H1 (cell line): ENCODE measurements at regions not wholly inside any gene's neighbourhood (a gene's known extent, or its start where the extent isn't known, plus 50 kb on each side); places are given as distances from the start of the nearest gene placed in this dataset.

Experiments
- CTCF ChIA-PET: fragments of 300-600 bp; sonication (Branson Sonifier 250); formaldehyde crosslinking; loops from one replicate; lab custom pipeline; 2021; ENCODE audit not compliant: partially characterized antibody; lab: Charles Lee
- POLR2A ChIA-PET: fragments of 300-600 bp; sonication (Branson Sonifier 250); formaldehyde crosslinking; loops from one replicate; lab custom pipeline; 2021; ENCODE audit warnings: inconsistent platforms; ENCODE audit not compliant: partially characterized antibody; lab: Charles Lee
- DNase-seq, 2 experiments: peaks; one replicate each; pipeline versions ENCODE4 v3.0.0 to v3.0.0-alpha.2; 2010 to 2022; ENCODE audit warnings: low spot score in 2 of 2, low read depth in 1 of 2, mixed read lengths in 1 of 2
- FAIRE-seq: peaks from 2 replicates; lab custom pipeline; 2011; peaks lifted over from hg19 to GRCh38; lab: Jason Lieb, UNC
- H2AFZ ChIP-seq: 2 replicates; pipeline ENCODE4 v1.8.1; 2012; ENCODE audit warnings: low read length, inconsistent platforms
- H2AK5ac ChIP-seq: 2 replicates; pipeline ENCODE4 v1.6.1; 2013; ENCODE audit warnings: low read depth, low read length
- H2BK120ac ChIP-seq: replicated peaks from 2 replicates; pipeline ENCODE3; 2013; ENCODE audit warnings: low read depth, low read length, inconsistent platforms
- H2BK12ac ChIP-seq: 2 replicates; pipeline ENCODE4 v1.6.1; 2013; ENCODE audit warnings: low read depth, low read length
- H2BK15ac ChIP-seq: 2 replicates; pipeline ENCODE4 v1.6.1; 2013; ENCODE audit warnings: low read length
- H2BK20ac ChIP-seq: 2 replicates; pipeline ENCODE4 v1.6.1; 2013; ENCODE audit warnings: low read length
- H2BK5ac ChIP-seq: 2 replicates; pipeline ENCODE4 v1.6.1; 2013; ENCODE audit warnings: low read depth, low read length
- H3K14ac ChIP-seq: 2 replicates; pipeline ENCODE4 v1.6.1; 2013; ENCODE audit warnings: inconsistent platforms; ENCODE audit not compliant: insufficient read length
- H3K18ac ChIP-seq: 2 replicates; pipeline ENCODE4 v1.6.1; 2013; ENCODE audit warnings: low read length; ENCODE audit errors: extremely low read depth
- H3K23ac ChIP-seq: 2 replicates; pipeline ENCODE4 v1.6.1; 2013; ENCODE audit warnings: inconsistent platforms; ENCODE audit not compliant: insufficient read length
- H3K23me2 ChIP-seq: 2 replicates; pipeline ENCODE4 v1.6.1; 2013; ENCODE audit warnings: low read depth, low read length
- H3K27ac ChIP-seq: 2 replicates; pipeline ENCODE4 v1.6.1; 2011; ENCODE audit warnings: low read depth, low read length, inconsistent platforms
- H3K27me3 ChIP-seq, 4 experiments: replicated peaks in 1 of 4; 1 replicate in 1 of 4; 2 replicates in 3 of 4; pipeline versions ENCODE4 v1.6.1 to v1.8.1; 2011 to 2013; ENCODE audit warnings: low read length in 3 of 4, mild to moderate bottlenecking in 3 of 4, inconsistent platforms in 2 of 4, mixed read lengths in 2 of 4, moderate library complexity in 1 of 4; ENCODE audit not compliant: control insufficient read depth in 3 of 4, insufficient read depth in 3 of 4; ENCODE audit errors: extremely low read depth in 1 of 4
- H3K36me3 ChIP-seq, 4 experiments: 2 replicates each; pipeline versions ENCODE4 v1.6.1 to v1.8.1; 2011 to 2013; ENCODE audit warnings: mild to moderate bottlenecking in 4 of 4, low read length in 3 of 4, moderate library complexity in 2 of 4, control low read depth in 1 of 4, inconsistent platforms in 1 of 4; ENCODE audit not compliant: insufficient read depth in 4 of 4, control insufficient read depth in 2 of 4
- H3K4ac ChIP-seq: replicated peaks from 2 replicates; pipeline ENCODE3; 2013; ENCODE audit warnings: low read length, low read depth, mixed read lengths, inconsistent platforms; ENCODE audit not compliant: insufficient read length
- H3K4me1 ChIP-seq, 4 experiments: replicated peaks in 1 of 4; 1 replicate in 1 of 4; 2 replicates in 3 of 4; pipeline versions ENCODE4 v1.6.1 to v1.8.1; 2011 to 2013; ENCODE audit warnings: low read length in 3 of 4, inconsistent platforms in 2 of 4, mixed read lengths in 1 of 4; ENCODE audit not compliant: insufficient read depth in 4 of 4, control insufficient read depth in 3 of 4
- H3K4me2 ChIP-seq, 2 experiments: 2 replicates each; pipeline versions ENCODE4 v1.6.1 to v1.8.1; 2011 to 2013; ENCODE audit warnings: low read depth in 2 of 2, low read length in 2 of 2, control low read depth in 1 of 2, inconsistent platforms in 1 of 2, mild to moderate bottlenecking in 1 of 2; ENCODE audit not compliant: insufficient read depth in 1 of 2
- H3K4me3 ChIP-seq, 4 experiments: fragments of 200-600, 300-600 bp in 1 of 4; sonication (generic), shearing (Covaris generic), sonication (Bioruptor Twin) in 1 of 4; 2 replicates each; pipeline versions ENCODE4 v1.5.1 to v1.8.1; 2011 to 2016; ENCODE audit warnings: low read length in 4 of 4, low read depth in 3 of 4, control low read depth in 2 of 4, inconsistent platforms in 2 of 4, mild to moderate bottlenecking in 2 of 4, mixed read lengths in 1 of 4, moderate library complexity in 1 of 4; ENCODE audit not compliant: insufficient read depth in 2 of 4; ENCODE audit errors: extremely low read depth in 1 of 4
- H3K56ac ChIP-seq: replicated peaks from 2 replicates; pipeline ENCODE3; 2013; ENCODE audit warnings: low read depth, mild to moderate bottlenecking, mixed read lengths, low read length, inconsistent platforms; ENCODE audit not compliant: insufficient read length
- H3K79me1 ChIP-seq: 2 replicates; pipeline ENCODE4 v1.6.1; 2013; ENCODE audit warnings: low read depth, low read length, control low read depth
- H3K79me2 ChIP-seq, 2 experiments: 2 replicates each; pipeline versions ENCODE4 v1.6.1 to v1.8.1; 2012 to 2013; ENCODE audit warnings: low read length in 2 of 2, mild to moderate bottlenecking in 2 of 2, inconsistent platforms in 1 of 2; ENCODE audit not compliant: insufficient read depth in 2 of 2, control insufficient read depth in 1 of 2
- H3K9ac ChIP-seq, 4 experiments: replicated peaks in 1 of 4; 1 replicate in 1 of 4; 2 replicates in 3 of 4; pipeline versions ENCODE4 v1.6.1 to v1.8.1; 2011 to 2013; ENCODE audit warnings: low read depth in 3 of 4, low read length in 3 of 4, control low read depth in 2 of 4, mild to moderate bottlenecking in 2 of 4, moderate library complexity in 2 of 4, inconsistent platforms in 1 of 4; ENCODE audit errors: extremely low read depth in 1 of 4
- H3K9me3 ChIP-seq, 2 experiments: 2 replicates each; pipeline versions ENCODE4 v1.6.1 to v1.8.1; 2012 to 2013; ENCODE audit warnings: mild to moderate bottlenecking in 2 of 2, moderate library complexity in 2 of 2, control low read depth in 1 of 2, inconsistent platforms in 1 of 2, low read depth in 1 of 2, low read length in 1 of 2, mixed read lengths in 1 of 2; ENCODE audit not compliant: insufficient read depth in 2 of 2
- H4K20me1 ChIP-seq, 2 experiments: replicated peaks in 1 of 2; 2 replicates each; pipeline versions ENCODE3 to v1.8.1; 2011 to 2013; ENCODE audit warnings: inconsistent platforms in 2 of 2, low read length in 2 of 2, mild to moderate bottlenecking in 1 of 2; ENCODE audit not compliant: insufficient read depth in 2 of 2, control insufficient read depth in 1 of 2
- H4K5ac ChIP-seq: 2 replicates; pipeline ENCODE4 v1.6.1; 2013; ENCODE audit warnings: low read length, low read depth, mixed read lengths, inconsistent platforms; ENCODE audit not compliant: insufficient read length
- H4K8ac ChIP-seq: 2 replicates; pipeline ENCODE4 v1.8.0; 2013; ENCODE audit warnings: mild to moderate bottlenecking, moderate library complexity, low read length, inconsistent platforms; ENCODE audit not compliant: insufficient read depth; ENCODE audit errors: extremely low read depth
- H4K91ac ChIP-seq: replicated peaks from 2 replicates; pipeline ENCODE3; 2013; ENCODE audit warnings: low read length, mixed read lengths, inconsistent platforms; ENCODE audit not compliant: insufficient read length
- ASH2L ChIP-seq: fragments of 200-600, 300-600 bp; sonication (generic); IDR thresholded peaks from one replicate; pipeline ENCODE4 v1.7.1; 2017; ENCODE audit warnings: low read length
- BCL11A ChIP-seq, 2 experiments: IDR thresholded peaks; one replicate each; pipeline ENCODE4 v1.6.1; 2011; ENCODE audit warnings: low read depth in 2 of 2, low read length in 2 of 2, mild to moderate bottlenecking in 2 of 2
- EP300 ChIP-seq, 2 experiments: IDR thresholded peaks; 1 replicate in 1 of 2; 2 replicates in 1 of 2; pipeline ENCODE4 v1.6.1; 2011 to 2012; ENCODE audit warnings: low read depth in 2 of 2, low read length in 2 of 2, mild to moderate bottlenecking in 2 of 2, borderline replicate concordance in 1 of 2, inconsistent platforms in 1 of 2, moderate library complexity in 1 of 2
- HDAC2 ChIP-seq, 2 experiments: fragments of 300-600 bp in 1 of 2; sonication (generic) in 1 of 2; IDR thresholded peaks; 2 replicates each; pipeline ENCODE4 v1.6.1; 2011 to 2012; ENCODE audit warnings: low read depth in 2 of 2, low read length in 2 of 2, mild to moderate bottlenecking in 2 of 2, moderate library complexity in 2 of 2, borderline replicate concordance in 1 of 2, inconsistent platforms in 1 of 2
- JUND ChIP-seq: IDR thresholded peaks from 2 replicates; pipeline ENCODE4 v1.6.1; 2011; ENCODE audit warnings: mild to moderate bottlenecking, improper control_type of control experiment, low read length
- NANOG ChIP-seq: IDR thresholded peaks from 2 replicates; pipeline ENCODE4 v1.6.1; 2011; ENCODE audit warnings: low read length, low read depth, mild to moderate bottlenecking, inconsistent platforms; ENCODE audit not compliant: insufficient read depth, poor library complexity, severe bottlenecking
- PHF8 ChIP-seq: fragments of 200-600 bp; sonication (generic); conservative IDR thresholded peaks from 2 replicates; pipeline ENCODE4 v1.7.1; 2012; ENCODE audit warnings: low read depth, mild to moderate bottlenecking, inconsistent platforms, low read length, moderate library complexity
- SIN3A ChIP-seq, 2 experiments: IDR thresholded peaks in 1 of 2; conservative IDR thresholded peaks in 1 of 2; 2 replicates each; pipeline ENCODE4 v1.6.1; 2011 to 2012; ENCODE audit warnings: low read length in 2 of 2, improper control_type of control experiment in 1 of 2, low read depth in 1 of 2, mild to moderate bottlenecking in 1 of 2
- SIRT6 ChIP-seq: IDR thresholded peaks from one replicate; pipeline ENCODE4 v1.7.1; 2012; ENCODE audit warnings: low read length, inconsistent platforms
- TEAD4 ChIP-seq: IDR thresholded peaks from 2 replicates; pipeline ENCODE4 v1.6.1; 2012; ENCODE audit warnings: low read depth, low read length, inconsistent platforms, mixed read lengths
- WGBS, 2 experiments: shearing (Covaris generic) in 1 of 2; methylation state at CpG; one replicate each; pipeline versions ENCODE4 v1.1.6 to v1.1.7; 2013 to 2015; ENCODE audit warnings: low lambda C conversion rate in 2 of 2, mixed read lengths in 2 of 2, inconsistent platforms in 1 of 2, low coverage in 1 of 2, missing lambda C conversion rate in 1 of 2; ENCODE audit not compliant: insufficient replicate concordance in 2 of 2, insufficient coverage in 1 of 2, insufficient read length in 1 of 2; ENCODE audit errors: extremely low coverage in 1 of 2, missing lambda C conversion rate in 1 of 2; 5-methylcytosine and 5-hydroxymethylcytosine counted together
- TF ChIP-seq, protein P1 (sequence below), 3 experiments: IDR thresholded peaks; 1 replicate in 2 of 3; 2 replicates in 1 of 3; pipeline versions ENCODE4 v1.5.1 to v1.6.1; 2011; ENCODE audit warnings: low read length in 3 of 3, mild to moderate bottlenecking in 3 of 3, inconsistent platforms in 2 of 3, low read depth in 1 of 3, moderate library complexity in 1 of 3; ENCODE audit not compliant: insufficient read depth in 1 of 3; ENCODE audit errors: control extremely low read depth in 1 of 3

DNA sequence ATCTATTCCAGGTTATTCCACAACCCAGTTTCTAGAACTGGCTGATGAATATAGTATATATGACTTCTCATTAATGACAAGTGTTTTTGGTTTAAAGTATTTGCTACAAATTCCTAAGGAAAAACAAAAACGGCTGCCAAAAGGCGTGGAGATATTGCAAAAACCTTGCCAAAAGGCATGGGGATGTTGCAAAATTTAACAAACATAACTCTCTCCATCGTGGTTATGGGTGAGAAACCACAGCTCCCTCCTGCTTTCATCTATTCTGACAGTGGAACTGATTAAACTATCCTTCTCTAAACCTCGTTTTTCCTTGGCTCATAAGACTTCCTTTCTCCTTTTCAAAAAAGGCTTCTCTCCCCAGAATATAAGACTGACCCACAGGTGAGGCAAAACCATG, 342.0 kb upstream of the PDZRN3 start:
- ChIA-PET POLR2A (no interaction called here), CTCF (interaction anchor here (0.7 to 1.6 kb wide), 4 partner anchors 11 to 1923 kb away, joined by 3 read pairs; no protein-coding TSS in a partner anchor)
- H3K4ac ChIP-seq: no peak overlapping the region
- DNase-seq: no peak
- H3K18ac ChIP-seq: no peak overlapping the region
- H2AK5ac ChIP-seq: no peak overlapping the region
- no peaks in the 10 kb centered on the region for H3K79me2 ChIP-seq
- no peaks in the 10 kb centered on the region for H3K79me1 ChIP-seq
- H3K9me3 ChIP-seq: no peaks in the 10 kb centered on the region
- WGBS, 2 experiments: 80% methylated on average over 4 of the region's 4 CpGs; no CpG with 5 or more reads in 1 of the 2 experiments
- no peak overlapping the region for H3K4me2 ChIP-seq
- H3K14ac ChIP-seq: no peak overlapping the region
- no peak overlapping the region for H4K91ac ChIP-seq
- H3K23ac ChIP-seq: no peak overlapping the region
- H3K23me2 ChIP-seq: no peaks in the 10 kb centered on the region
- H3K36me3 ChIP-seq: no peaks in the 10 kb centered on the region
- no peak overlapping the region for H3K27ac ChIP-seq
- no peak overlapping the region for H2BK20ac ChIP-seq
- no peaks in the 10 kb centered on the region for H4K20me1 ChIP-seq
- no peak overlapping the region for H2AFZ ChIP-seq
- H2BK15ac ChIP-seq: no peak overlapping the region
- no peaks in the 10 kb centered on the region for H3K27me3 ChIP-seq
- H4K5ac ChIP-seq: no peak overlapping the region
- no peak overlapping the region for H3K56ac ChIP-seq
- no peak overlapping the region for H3K4me3 ChIP-seq
- no peak overlapping the region for H2BK12ac ChIP-seq
- H2BK5ac ChIP-seq: no peak overlapping the region
- no peak overlapping the region for H3K9ac ChIP-seq
- FAIRE-seq: no peak
- H4K8ac ChIP-seq: no peak overlapping the region
- H3K4me1 ChIP-seq: no peaks in the 10 kb centered on the region
- H2BK120ac ChIP-seq: no peak overlapping the region
- TF ChIP-seq, protein P1, sequence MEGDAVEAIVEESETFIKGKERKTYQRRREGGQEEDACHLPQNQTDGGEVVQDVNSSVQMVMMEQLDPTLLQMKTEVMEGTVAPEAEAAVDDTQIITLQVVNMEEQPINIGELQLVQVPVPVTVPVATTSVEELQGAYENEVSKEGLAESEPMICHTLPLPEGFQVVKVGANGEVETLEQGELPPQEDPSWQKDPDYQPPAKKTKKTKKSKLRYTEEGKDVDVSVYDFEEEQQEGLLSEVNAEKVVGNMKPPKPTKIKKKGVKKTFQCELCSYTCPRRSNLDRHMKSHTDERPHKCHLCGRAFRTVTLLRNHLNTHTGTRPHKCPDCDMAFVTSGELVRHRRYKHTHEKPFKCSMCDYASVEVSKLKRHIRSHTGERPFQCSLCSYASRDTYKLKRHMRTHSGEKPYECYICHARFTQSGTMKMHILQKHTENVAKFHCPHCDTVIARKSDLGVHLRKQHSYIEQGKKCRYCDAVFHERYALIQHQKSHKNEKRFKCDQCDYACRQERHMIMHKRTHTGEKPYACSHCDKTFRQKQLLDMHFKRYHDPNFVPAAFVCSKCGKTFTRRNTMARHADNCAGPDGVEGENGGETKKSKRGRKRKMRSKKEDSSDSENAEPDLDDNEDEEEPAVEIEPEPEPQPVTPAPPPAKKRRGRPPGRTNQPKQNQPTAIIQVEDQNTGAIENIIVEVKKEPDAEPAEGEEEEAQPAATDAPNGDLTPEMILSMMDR (IDR thresholded peaks at IDR 0.05; ENCODE audit: control extremely low read depth in 1 of 3, insufficient read depth in 1 of 3, low read depth in 1 of 3, low read length in 3 of 3): no peak
- TF ChIP-seq SIN3A (conservative IDR thresholded peaks at IDR 0.05 in 1 of 2, IDR thresholded peaks at IDR 0.05 in 1 of 2; ENCODE audit: low read depth in 1 of 2, low read length in 2 of 2) (no peak), PHF8 (no peak), SIRT6 (no peak), ASH2L (no peak), TEAD4 (no peak), BCL11A (IDR thresholded peaks at IDR 0.05; ENCODE audit: low read depth in 2 of 2, low read length in 2 of 2) (no peak), EP300 (IDR thresholded peaks at IDR 0.05; ENCODE audit: borderline replicate concordance in 1 of 2, low read depth in 2 of 2, low read length in 2 of 2) (no peak), HDAC2 (IDR thresholded peaks at IDR 0.05; ENCODE audit: borderline replicate concordance in 1 of 2, low read depth in 2 of 2, low read length in 2 of 2) (no peak), JUND (no peak), NANOG (no peak)
